ENCODE measurements at regions not wholly inside any gene's neighbourhood (a gene's known extent, or its start where the extent isn't known, plus 50 kb on each side); places are given as distances from the start of the nearest gene placed in this dataset.

DNA sequence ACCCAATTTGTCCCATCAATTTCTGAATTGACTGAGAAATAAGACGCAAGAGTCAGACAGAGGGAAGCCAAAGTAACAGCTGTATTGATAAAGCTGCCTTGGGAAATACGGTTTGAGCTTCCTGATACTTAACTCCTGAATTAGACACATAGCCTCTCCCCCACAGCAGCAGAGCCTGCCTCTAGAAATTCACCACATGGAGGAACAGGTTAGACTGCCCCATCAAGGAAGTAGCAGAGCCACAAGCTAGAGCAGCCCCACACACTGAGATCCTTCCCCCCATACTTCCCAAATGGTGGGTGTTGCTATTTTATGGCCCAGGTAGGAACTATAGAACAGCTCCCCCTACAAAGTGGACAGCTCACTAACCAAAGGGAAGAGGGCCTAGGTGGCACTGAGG is 220.0 kb downstream of the SMAD2 start:
- Histone ChIP-seq H3K9me2 (no peaks in the 10 kb centered on the region), H3K9ac (no peak overlapping the region), H3K9me3 (no peaks in the 10 kb centered on the region), H3K4me1 (ENCODE audit: control insufficient read depth in 1 of 2, insufficient read depth in 2 of 2, low read depth in 1 of 2, low read length in 1 of 2) (no peaks in the 10 kb centered on the region), H4K20me1 (ENCODE audit: insufficient read depth) (no peaks in the 10 kb centered on the region), H3K27me3 (ENCODE audit: insufficient read depth) (no peaks in the 10 kb centered on the region), H3K36me3 (replicated peaks in 1 of 2; ENCODE audit: control insufficient read depth in 1 of 2, insufficient read depth in 2 of 2, low read length in 1 of 2) (no peaks in the 10 kb centered on the region), H3K4me2 (no peak overlapping the region), H3K4me3 (ENCODE audit: low read depth in 2 of 2, low read length in 1 of 2) (no peak overlapping the region), H2AFZ (ENCODE audit: low read depth) (no peak overlapping the region), H3K79me2 (ENCODE audit: insufficient read depth) (no peaks in the 10 kb centered on the region), H3K27ac (ENCODE audit: low read depth in 2 of 2, low read length in 1 of 2) (no peak overlapping the region), H3F3A (replicated peaks; ENCODE audit: insufficient read depth) (no peaks in the 10 kb centered on the region)
- CTCF ChIA-PET = no interaction called here
- POLR2A ChIA-PET = no interaction called here
- DNase-seq = no peak
- no peak for TF ChIP-seq ELF1 (IDR thresholded peaks at IDR 0.05)
- no peak for TF ChIP-seq FOSL2 (IDR thresholded peaks at IDR 0.05; ENCODE audit: borderline replicate concordance, low read depth)
- no peak for TF ChIP-seq EP300 (IDR thresholded peaks at IDR 0.05; ENCODE audit: borderline replicate concordance in 1 of 2, low read depth in 1 of 2, low read length in 1 of 2)
- TF ChIP-seq MEF2A (IDR thresholded peaks at IDR 0.05; ENCODE audit: borderline replicate concordance, low read depth) = no peak
- TF ChIP-seq, protein P1, sequence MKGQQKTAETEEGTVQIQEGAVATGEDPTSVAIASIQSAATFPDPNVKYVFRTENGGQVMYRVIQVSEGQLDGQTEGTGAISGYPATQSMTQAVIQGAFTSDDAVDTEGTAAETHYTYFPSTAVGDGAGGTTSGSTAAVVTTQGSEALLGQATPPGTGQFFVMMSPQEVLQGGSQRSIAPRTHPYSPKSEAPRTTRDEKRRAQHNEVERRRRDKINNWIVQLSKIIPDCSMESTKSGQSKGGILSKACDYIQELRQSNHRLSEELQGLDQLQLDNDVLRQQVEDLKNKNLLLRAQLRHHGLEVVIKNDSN (IDR thresholded peaks at IDR 0.05; ENCODE audit: borderline replicate concordance, low read depth) = no peak
- no peak for TF ChIP-seq TEAD4 (IDR thresholded peaks at IDR 0.05; ENCODE audit: borderline replicate concordance, insufficient read depth)
- TF ChIP-seq, protein P2, sequence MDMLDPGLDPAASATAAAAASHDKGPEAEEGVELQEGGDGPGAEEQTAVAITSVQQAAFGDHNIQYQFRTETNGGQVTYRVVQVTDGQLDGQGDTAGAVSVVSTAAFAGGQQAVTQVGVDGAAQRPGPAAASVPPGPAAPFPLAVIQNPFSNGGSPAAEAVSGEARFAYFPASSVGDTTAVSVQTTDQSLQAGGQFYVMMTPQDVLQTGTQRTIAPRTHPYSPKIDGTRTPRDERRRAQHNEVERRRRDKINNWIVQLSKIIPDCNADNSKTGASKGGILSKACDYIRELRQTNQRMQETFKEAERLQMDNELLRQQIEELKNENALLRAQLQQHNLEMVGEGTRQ (IDR thresholded peaks at IDR 0.05; ENCODE audit: borderline replicate concordance, low read depth, low read length) = no peak
- 39% methylated on average over 2 of the region's 2 CpGs for WGBS (ENCODE audit: low lambda C conversion rate)

DNA sequence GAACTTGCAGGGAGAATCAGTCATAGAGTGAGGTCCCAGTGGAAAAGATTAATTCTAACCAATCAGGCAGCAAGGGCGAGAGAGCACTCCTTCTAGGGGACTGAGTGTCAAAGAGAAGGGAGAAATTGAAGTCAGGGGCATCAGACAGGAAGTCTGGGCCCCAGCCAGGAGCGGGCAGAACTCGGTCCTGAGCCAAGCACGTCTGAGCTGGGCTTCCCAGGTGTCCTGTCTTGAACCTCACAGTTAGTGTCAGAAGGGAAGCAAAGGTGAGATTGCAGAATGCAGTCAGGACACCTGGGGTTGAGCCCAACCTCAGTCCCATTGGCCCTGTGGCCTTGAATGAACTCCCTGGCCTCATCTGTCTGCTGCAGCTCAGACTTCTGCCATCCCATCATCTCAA is 220.9 kb downstream of the SMAD2 start:
- H4K20me1 ChIP-seq (ENCODE audit: insufficient read depth) = no peaks in the 10 kb centered on the region
- H3K79me2 ChIP-seq (ENCODE audit: insufficient read depth) = no peaks in the 10 kb centered on the region
- H3K27me3 ChIP-seq (ENCODE audit: insufficient read depth) = no peaks in the 10 kb centered on the region
- no peak for TF ChIP-seq PBX3 (IDR thresholded peaks at IDR 0.05)
- no peak for TF ChIP-seq RAD21 (IDR thresholded peaks at IDR 0.05; ENCODE audit: low read length)
- no peak for TF ChIP-seq EP300 (IDR thresholded peaks at IDR 0.05; ENCODE audit: borderline replicate concordance in 1 of 2, low read depth in 1 of 2, low read length in 1 of 2)
- TF ChIP-seq TAF1 (IDR thresholded peaks at IDR 0.05; ENCODE audit: borderline replicate concordance, low read depth, low read length) = no peak
- TF ChIP-seq RXRA (IDR thresholded peaks at IDR 0.05; ENCODE audit: borderline replicate concordance, low read depth) = no peak
- H3K4me3 ChIP-seq (ENCODE audit: low read depth in 2 of 2, low read length in 1 of 2) = no peak overlapping the region
- no peak for DNase-seq
- no peak overlapping the region for H2AFZ ChIP-seq (ENCODE audit: low read depth)
- no peaks in the 10 kb centered on the region for H3K36me3 ChIP-seq (replicated peaks in 1 of 2; ENCODE audit: control insufficient read depth in 1 of 2, insufficient read depth in 2 of 2, low read length in 1 of 2)
- no peaks in the 10 kb centered on the region for H3F3A ChIP-seq (replicated peaks; ENCODE audit: insufficient read depth)
- H3K9me3 ChIP-seq = no peaks in the 10 kb centered on the region
- WGBS (ENCODE audit: low lambda C conversion rate) = 0% methylated on average over 1 of the region's 4 CpGs
- ChIA-PET CTCF (interaction anchor here (0.9 kb wide), 1 partner anchor 39 kb away, joined by 3 read pairs; no protein-coding TSS in a partner anchor), POLR2A (no interaction called here)
- no peak overlapping the region for H3K27ac ChIP-seq (ENCODE audit: low read depth in 2 of 2, low read length in 1 of 2)
- no peaks in the 10 kb centered on the region for H3K4me1 ChIP-seq (ENCODE audit: control insufficient read depth in 1 of 2, insufficient read depth in 2 of 2, low read depth in 1 of 2, low read length in 1 of 2)
- no peak overlapping the region for H3K9ac ChIP-seq
- no peak overlapping the region for H3K4me2 ChIP-seq
- H3K9me2 ChIP-seq = no peaks in the 10 kb centered on the region

Measured in SK-N-SH (cell line).